ENCODE measurements at regions not wholly inside any gene's neighbourhood (a gene's known extent, or its start where the extent isn't known, plus 50 kb on each side); places are given as distances from the start of the nearest gene placed in this dataset.

- no peaks in the 10 kb centered on the region for H3K9me3 ChIP-seq (ENCODE audit: control insufficient read depth, low read length)
- no peaks in the 10 kb centered on the region for H3K27me3 ChIP-seq (ENCODE audit: control insufficient read depth, insufficient read depth, low read length)
- no peaks in the 10 kb centered on the region for H3K4me1 ChIP-seq (ENCODE audit: control insufficient read depth, insufficient read depth, low read length)
- no peaks in the 10 kb centered on the region for H3K36me3 ChIP-seq (ENCODE audit: control insufficient read depth, insufficient read depth, low read length)
- no peak overlapping the region for H3K4me3 ChIP-seq (ENCODE audit: low read length)
- H3K9ac ChIP-seq (ENCODE audit: low read length): no peak overlapping the region
Observed at GRCh38 chr10:55873485-55873884, 487.6 kb downstream of the ZWINT start.

GRCh38 chr10:55870186-55870585 is 490.9 kb downstream of the ZWINT start:
- Histone ChIP-seq H3K4me1 (ENCODE audit: control insufficient read depth, insufficient read depth, low read length) (no peaks in the 10 kb centered on the region), H3K36me3 (ENCODE audit: control insufficient read depth, insufficient read depth, low read length) (no peaks in the 10 kb centered on the region), H3K27me3 (ENCODE audit: control insufficient read depth, insufficient read depth, low read length) (no peaks in the 10 kb centered on the region), H3K4me3 (ENCODE audit: low read length) (no peak overlapping the region), H3K9ac (ENCODE audit: low read length) (no peak overlapping the region), H3K9me3 (ENCODE audit: control insufficient read depth, low read length) (no peaks in the 10 kb centered on the region)

- H3K9ac ChIP-seq (ENCODE audit: low read length): no peak overlapping the region
- H3K4me3 ChIP-seq (ENCODE audit: low read length): no peak overlapping the region
- H3K9me3 ChIP-seq (ENCODE audit: control insufficient read depth, low read length): no peaks in the 10 kb centered on the region
- no peaks in the 10 kb centered on the region for H3K4me1 ChIP-seq (ENCODE audit: control insufficient read depth, insufficient read depth, low read length)
- H3K36me3 ChIP-seq (ENCODE audit: control insufficient read depth, insufficient read depth, low read length): no peaks in the 10 kb centered on the region
- H3K27me3 ChIP-seq (ENCODE audit: control insufficient read depth, insufficient read depth, low read length): no peaks in the 10 kb centered on the region
Observed at GRCh38 chr10:55867848-55868247, 493.2 kb downstream of the ZWINT start.

GRCh38 chr10:55858730-55859129 is 502.3 kb downstream of the ZWINT start:
- Histone ChIP-seq H3K4me1 (ENCODE audit: control insufficient read depth, insufficient read depth, low read length) (no peaks in the 10 kb centered on the region), H3K36me3 (ENCODE audit: control insufficient read depth, insufficient read depth, low read length) (no peaks in the 10 kb centered on the region), H3K9me3 (ENCODE audit: control insufficient read depth, low read length) (no peaks in the 10 kb centered on the region), H3K4me3 (ENCODE audit: low read length) (no peak overlapping the region), H3K27me3 (ENCODE audit: control insufficient read depth, insufficient read depth, low read length) (no peaks in the 10 kb centered on the region), H3K9ac (ENCODE audit: low read length) (no peak overlapping the region)

- H3K36me3 ChIP-seq (ENCODE audit: control insufficient read depth, insufficient read depth, low read length): no peaks in the 10 kb centered on the region
Observed at GRCh38 chr10:55852900-55853299, 508.2 kb downstream of the ZWINT start.

GRCh38 chr10:55837273-55837672 is 523.8 kb downstream of the ZWINT start:
- H3K9me3 ChIP-seq (ENCODE audit: control insufficient read depth, low read length): no peaks in the 10 kb centered on the region
- H3K27me3 ChIP-seq (ENCODE audit: control insufficient read depth, insufficient read depth, low read length): no peaks in the 10 kb centered on the region
- H3K9ac ChIP-seq (ENCODE audit: low read length): no peak overlapping the region
- H3K4me1 ChIP-seq (ENCODE audit: control insufficient read depth, insufficient read depth, low read length): no peaks in the 10 kb centered on the region
- no peak overlapping the region for H3K4me3 ChIP-seq (ENCODE audit: low read length)
- no peaks in the 10 kb centered on the region for H3K36me3 ChIP-seq (ENCODE audit: control insufficient read depth, insufficient read depth, low read length)

More at GRCh38 chr10:55852900-55853299, 508.2 kb downstream of the ZWINT start:
- Histone ChIP-seq H3K9me3 (ENCODE audit: control insufficient read depth, low read length) (no peaks in the 10 kb centered on the region), H3K9ac (ENCODE audit: low read length) (no peak overlapping the region), H3K4me1 (ENCODE audit: control insufficient read depth, insufficient read depth, low read length) (no peaks in the 10 kb centered on the region), H3K4me3 (ENCODE audit: low read length) (no peak overlapping the region), H3K27me3 (ENCODE audit: control insufficient read depth, insufficient read depth, low read length) (no peaks in the 10 kb centered on the region)

- Histone ChIP-seq H3K9ac (ENCODE audit: low read length) (no peak overlapping the region), H3K4me3 (ENCODE audit: low read length) (no peak overlapping the region), H3K27me3 (ENCODE audit: control insufficient read depth, insufficient read depth, low read length) (no peaks in the 10 kb centered on the region), H3K9me3 (ENCODE audit: control insufficient read depth, low read length) (no peaks in the 10 kb centered on the region), H3K36me3 (ENCODE audit: control insufficient read depth, insufficient read depth, low read length) (no peaks in the 10 kb centered on the region), H3K4me1 (ENCODE audit: control insufficient read depth, insufficient read depth, low read length) (no peaks in the 10 kb centered on the region)
Observed at GRCh38 chr10:55822096-55822495, 539.0 kb downstream of the ZWINT start.

GRCh38 chr10:55820478-55820877 is 540.6 kb downstream of the ZWINT start:
- Histone ChIP-seq H3K9ac (ENCODE audit: low read length) (no peak overlapping the region), H3K27me3 (ENCODE audit: control insufficient read depth, insufficient read depth, low read length) (no peaks in the 10 kb centered on the region), H3K4me3 (ENCODE audit: low read length) (no peak overlapping the region), H3K9me3 (ENCODE audit: control insufficient read depth, low read length) (no peaks in the 10 kb centered on the region), H3K36me3 (ENCODE audit: control insufficient read depth, insufficient read depth, low read length) (no peaks in the 10 kb centered on the region), H3K4me1 (ENCODE audit: control insufficient read depth, insufficient read depth, low read length) (no peaks in the 10 kb centered on the region)

GRCh38 chr10:55820071-55820470 is 541.0 kb downstream of the ZWINT start:
- H3K27me3 ChIP-seq (ENCODE audit: control insufficient read depth, insufficient read depth, low read length): no peaks in the 10 kb centered on the region

GRCh38 chr10:55813451-55814170 is 547.4 kb downstream of the ZWINT start:
- Histone ChIP-seq H3K36me3 (ENCODE audit: control insufficient read depth, insufficient read depth, low read length) (no peaks in the 10 kb centered on the region), H3K4me3 (ENCODE audit: low read length) (no peak overlapping the region), H3K9ac (ENCODE audit: low read length) (no peak overlapping the region), H3K27me3 (ENCODE audit: control insufficient read depth, insufficient read depth, low read length) (no peaks in the 10 kb centered on the region), H3K4me1 (ENCODE audit: control insufficient read depth, insufficient read depth, low read length) (no peaks in the 10 kb centered on the region), H3K9me3 (ENCODE audit: control insufficient read depth, low read length) (no peaks in the 10 kb centered on the region)

More at GRCh38 chr10:55820071-55820470, 541.0 kb downstream of the ZWINT start:
- Histone ChIP-seq H3K4me1 (ENCODE audit: control insufficient read depth, insufficient read depth, low read length) (no peaks in the 10 kb centered on the region), H3K4me3 (ENCODE audit: low read length) (no peak overlapping the region), H3K9ac (ENCODE audit: low read length) (no peak overlapping the region), H3K9me3 (ENCODE audit: control insufficient read depth, low read length) (no peaks in the 10 kb centered on the region), H3K36me3 (ENCODE audit: control insufficient read depth, insufficient read depth, low read length) (no peaks in the 10 kb centered on the region)

GRCh38 chr10:55803055-55803454 is 558.0 kb downstream of the ZWINT start:
- Histone ChIP-seq H3K4me3 (ENCODE audit: low read length) (no peak overlapping the region), H3K9me3 (ENCODE audit: control insufficient read depth, low read length) (no peaks in the 10 kb centered on the region), H3K36me3 (ENCODE audit: control insufficient read depth, insufficient read depth, low read length) (no peaks in the 10 kb centered on the region), H3K9ac (ENCODE audit: low read length) (no peak overlapping the region), H3K27me3 (ENCODE audit: control insufficient read depth, insufficient read depth, low read length) (no peaks in the 10 kb centered on the region), H3K4me1 (ENCODE audit: control insufficient read depth, insufficient read depth, low read length) (no peaks in the 10 kb centered on the region)

- Histone ChIP-seq H3K27me3 (ENCODE audit: control insufficient read depth, insufficient read depth, low read length) (no peaks in the 10 kb centered on the region), H3K9me3 (ENCODE audit: control insufficient read depth, low read length) (no peaks in the 10 kb centered on the region), H3K9ac (ENCODE audit: low read length) (no peak overlapping the region), H3K36me3 (ENCODE audit: control insufficient read depth, insufficient read depth, low read length) (no peaks in the 10 kb centered on the region), H3K4me3 (ENCODE audit: low read length) (no peak overlapping the region), H3K4me1 (ENCODE audit: control insufficient read depth, insufficient read depth, low read length) (no peaks in the 10 kb centered on the region)
Observed at GRCh38 chr10:55801353-55801661, 559.8 kb downstream of the ZWINT start.
